Vagina (tissue), 2 donors: ENCODE measurements at regions not wholly inside any gene's neighbourhood (a gene's known extent, or its start where the extent isn't known, plus 50 kb on each side); places are given as distances from the start of the nearest gene placed in this dataset.

ENCODE experiments used
- CTCF ChIP-seq, 3 experiments: fragments of 450-650 bp in 2 of 3; fragments of 200-600 bp in 1 of 3; sonication (generic) in 1 of 3; IDR thresholded peaks; one replicate each; pipeline ENCODE4 v1.5.1; 2017 to 2019; ENCODE audit warnings: antibody characterized with exemption in 3 of 3, mild to moderate bottlenecking in 2 of 3, moderate library complexity in 2 of 3
- POLR2A ChIP-seq, 2 donors: fragments of 450-650 bp; IDR thresholded peaks; one replicate each; pipeline ENCODE4 v1.6.1; 2017; ENCODE audit warnings: antibody characterized with exemption in 2 of 2, mild to moderate bottlenecking in 2 of 2, moderate library complexity in 2 of 2
- POLR2AphosphoS5 ChIP-seq, 2 donors: sonication (generic); formaldehyde crosslinking; IDR thresholded peaks; one replicate each; pipeline ENCODE4 v1.9.0; 2017; ENCODE audit warnings: antibody characterized with exemption in 2 of 2, mild to moderate bottlenecking in 2 of 2, low read depth in 1 of 2; ENCODE audit not compliant: insufficient read depth in 1 of 2

- TF ChIP-seq CTCF (IDR thresholded peaks at IDR 0.05) (no peak), POLR2AphosphoS5 (IDR thresholded peaks at IDR 0.05; ENCODE audit: insufficient read depth in 1 of 2, low read depth in 1 of 2) (no peak), POLR2A (IDR thresholded peaks at IDR 0.05) (no peak)
These were observed 199.3 kb upstream of the ACTBL2 start for GRCh38 chr5:57681942-57682341.
